OCI-LY7 (cell line): ENCODE measurements at regions not wholly inside any gene's neighbourhood (a gene's known extent, or its start where the extent isn't known, plus 50 kb on each side); places are given as distances from the start of the nearest gene placed in this dataset.

Experiments
- BruUV-seq: library from RNA; stranded (reverse); fragments of 400-500 nt; replicated peaks from 2 replicates; lab custom pipeline; 2021; lab: Mats Ljungman, UMichigan
- CTCF ChIA-PET: fragments of 300-600 bp; sonication (Branson Sonifier 250); formaldehyde crosslinking; loops from one replicate; lab custom pipeline; 2022; ENCODE audit warnings: antibody characterized with exemption; ENCODE audit not compliant: unreplicated experiment; lab: Charles Lee
- POLR2A ChIA-PET: fragments of 300-600 bp; sonication (Branson Sonifier 250); formaldehyde crosslinking; loops from one replicate; lab custom pipeline; 2022; ENCODE audit warnings: antibody characterized with exemption; lab: Charles Lee
- DNase-seq: peaks from one replicate; pipeline ENCODE4 v3.0.0-alpha.2; 2015; ENCODE audit warnings: low spot score
- H2AFZ ChIP-seq: fragments of 200-600 bp; sonication (generic), shearing (Covaris generic); 2 replicates; pipeline ENCODE4 v1.6.1; 2014; ENCODE audit warnings: mild to moderate bottlenecking, antibody characterized with exemption, low read length, moderate library complexity
- H3K27ac ChIP-seq: fragments of 200-600 bp; sonication (generic); 2 replicates; pipeline ENCODE4 v1.5.1; 2014; ENCODE audit warnings: mixed run types, low read depth, mild to moderate bottlenecking, moderate library complexity, low read length, inconsistent platforms; ENCODE audit not compliant: poor library complexity, severe bottlenecking
- H3K36me3 ChIP-seq: fragments of 200-600 bp; sonication (generic); 2 replicates; pipeline ENCODE4 v1.6.1; 2014; ENCODE audit warnings: mild to moderate bottlenecking, antibody characterized with exemption, low read length, moderate library complexity, mixed read lengths; ENCODE audit not compliant: insufficient read depth
- H3K4me1 ChIP-seq: fragments of 200-600 bp; sonication (generic); 2 replicates; pipeline ENCODE4 v1.5.1; 2014; ENCODE audit warnings: mild to moderate bottlenecking, low read length; ENCODE audit not compliant: insufficient read depth, poor library complexity, severe bottlenecking
- H3K4me2 ChIP-seq: fragments of 200-600 bp; sonication (generic); 2 replicates; pipeline ENCODE4 v1.6.1; 2014; ENCODE audit warnings: mild to moderate bottlenecking, low read length
- H3K4me3 ChIP-seq: fragments of 200-600 bp; sonication (generic); 2 replicates; pipeline ENCODE4 v1.5.1; 2014; ENCODE audit warnings: mild to moderate bottlenecking, low read depth, low read length; ENCODE audit not compliant: poor library complexity, severe bottlenecking
- H3K79me2 ChIP-seq: fragments of 200-600 bp; sonication (generic); 2 replicates; pipeline ENCODE4 v1.6.1; 2016; ENCODE audit warnings: low read depth, mild to moderate bottlenecking, low read length, moderate library complexity, mixed read lengths; ENCODE audit not compliant: insufficient read depth
- H3K9me2 ChIP-seq: fragments of 200-600 bp; sonication (generic); 2 replicates; pipeline ENCODE4 v1.6.1; 2016; ENCODE audit warnings: mild to moderate bottlenecking, low read length, mixed read lengths; ENCODE audit not compliant: insufficient read depth
- H3K9me3 ChIP-seq: fragments of 200-600 bp; sonication (generic); 2 replicates; pipeline ENCODE4 v1.6.1; 2014; ENCODE audit warnings: mild to moderate bottlenecking, mixed run types, low read length, mixed read lengths
- H4K20me1 ChIP-seq: fragments of 200-600 bp; sonication (generic); 2 replicates; pipeline ENCODE4 v1.6.1; 2014; ENCODE audit warnings: mild to moderate bottlenecking, antibody characterized with exemption, low read length, moderate library complexity, mixed read lengths; ENCODE audit not compliant: insufficient read depth
- EZH2phosphoT487 ChIP-seq: fragments of 200-600 bp; sonication (generic); IDR thresholded peaks from 2 replicates; pipeline ENCODE4 v1.6.1; 2018; ENCODE audit warnings: low read depth, borderline replicate concordance, mild to moderate bottlenecking, mixed run types, antibody characterized with exemption, low read length, moderate library complexity, mixed read lengths
- intact Hi-C: fragments of 100-400 bp; cut with micrococcal nuclease; formaldehyde crosslinking; loops from one replicate; pipeline ENCODE4 v1.10.0; 2022; ENCODE audit not compliant: unreplicated experiment
- TF ChIP-seq, protein P1 (sequence below): fragments of 200-600 bp; sonication (generic); conservative IDR thresholded peaks from 2 replicates; pipeline ENCODE4 v1.5.1; 2014; ENCODE audit warnings: mild to moderate bottlenecking, antibody characterized with exemption, low read length, moderate library complexity, mixed read lengths

DNA sequence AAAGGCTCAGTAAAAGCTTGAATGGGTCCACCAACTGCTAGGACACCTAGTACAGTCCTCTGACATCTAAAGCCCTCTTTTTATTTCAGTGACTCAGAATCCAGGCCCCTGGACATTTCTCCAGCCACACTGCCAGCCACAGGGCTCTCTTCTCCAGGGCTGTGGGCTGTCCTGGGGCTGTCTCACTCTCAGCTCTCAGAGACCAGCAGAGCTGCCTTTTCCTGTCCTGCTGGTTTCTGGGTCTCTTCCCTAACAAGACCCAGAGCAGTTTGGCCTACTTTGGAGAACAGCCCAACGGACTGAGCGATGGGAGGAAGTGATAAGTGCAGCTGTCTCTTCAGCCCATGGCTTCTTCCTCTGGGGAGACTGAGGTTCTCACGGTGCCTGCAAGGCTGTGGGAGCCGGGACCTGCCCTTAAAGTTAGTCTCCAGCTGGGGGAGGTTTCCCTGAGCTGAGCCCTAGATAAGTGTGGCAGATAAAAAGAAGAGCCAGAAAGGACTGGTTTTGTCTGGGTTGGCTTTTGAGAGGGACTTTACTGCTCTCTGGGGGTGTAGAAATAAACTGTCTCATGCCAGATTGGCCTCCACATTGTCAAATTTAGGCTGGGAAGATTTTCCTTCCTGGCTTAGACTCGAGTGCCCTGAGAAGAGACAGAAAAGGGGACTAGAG, 979.8 kb downstream of the VRK1 start:
- Histone ChIP-seq H3K36me3 (no peaks in the 10 kb centered on the region), H3K9me2 (no peaks in the 10 kb centered on the region), H3K27ac (no peak overlapping the region), H3K4me3 (no peak overlapping the region), H3K9me3 (no peaks in the 10 kb centered on the region), H3K4me2 (no peak overlapping the region), H3K79me2 (no peaks in the 10 kb centered on the region), H4K20me1 (no peaks in the 10 kb centered on the region), H2AFZ (no peak overlapping the region), H3K4me1 (no peaks in the 10 kb centered on the region)
- POLR2A ChIA-PET = no interaction called here
- BruUV-seq = no TSS peak
- TF ChIP-seq, protein P1, sequence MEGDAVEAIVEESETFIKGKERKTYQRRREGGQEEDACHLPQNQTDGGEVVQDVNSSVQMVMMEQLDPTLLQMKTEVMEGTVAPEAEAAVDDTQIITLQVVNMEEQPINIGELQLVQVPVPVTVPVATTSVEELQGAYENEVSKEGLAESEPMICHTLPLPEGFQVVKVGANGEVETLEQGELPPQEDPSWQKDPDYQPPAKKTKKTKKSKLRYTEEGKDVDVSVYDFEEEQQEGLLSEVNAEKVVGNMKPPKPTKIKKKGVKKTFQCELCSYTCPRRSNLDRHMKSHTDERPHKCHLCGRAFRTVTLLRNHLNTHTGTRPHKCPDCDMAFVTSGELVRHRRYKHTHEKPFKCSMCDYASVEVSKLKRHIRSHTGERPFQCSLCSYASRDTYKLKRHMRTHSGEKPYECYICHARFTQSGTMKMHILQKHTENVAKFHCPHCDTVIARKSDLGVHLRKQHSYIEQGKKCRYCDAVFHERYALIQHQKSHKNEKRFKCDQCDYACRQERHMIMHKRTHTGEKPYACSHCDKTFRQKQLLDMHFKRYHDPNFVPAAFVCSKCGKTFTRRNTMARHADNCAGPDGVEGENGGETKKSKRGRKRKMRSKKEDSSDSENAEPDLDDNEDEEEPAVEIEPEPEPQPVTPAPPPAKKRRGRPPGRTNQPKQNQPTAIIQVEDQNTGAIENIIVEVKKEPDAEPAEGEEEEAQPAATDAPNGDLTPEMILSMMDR = no peak
- no peak for TF ChIP-seq EZH2phosphoT487
- intact Hi-C loops = no loop called here
- DNase-seq = no peak
- CTCF ChIA-PET = no interaction called here

DNA sequence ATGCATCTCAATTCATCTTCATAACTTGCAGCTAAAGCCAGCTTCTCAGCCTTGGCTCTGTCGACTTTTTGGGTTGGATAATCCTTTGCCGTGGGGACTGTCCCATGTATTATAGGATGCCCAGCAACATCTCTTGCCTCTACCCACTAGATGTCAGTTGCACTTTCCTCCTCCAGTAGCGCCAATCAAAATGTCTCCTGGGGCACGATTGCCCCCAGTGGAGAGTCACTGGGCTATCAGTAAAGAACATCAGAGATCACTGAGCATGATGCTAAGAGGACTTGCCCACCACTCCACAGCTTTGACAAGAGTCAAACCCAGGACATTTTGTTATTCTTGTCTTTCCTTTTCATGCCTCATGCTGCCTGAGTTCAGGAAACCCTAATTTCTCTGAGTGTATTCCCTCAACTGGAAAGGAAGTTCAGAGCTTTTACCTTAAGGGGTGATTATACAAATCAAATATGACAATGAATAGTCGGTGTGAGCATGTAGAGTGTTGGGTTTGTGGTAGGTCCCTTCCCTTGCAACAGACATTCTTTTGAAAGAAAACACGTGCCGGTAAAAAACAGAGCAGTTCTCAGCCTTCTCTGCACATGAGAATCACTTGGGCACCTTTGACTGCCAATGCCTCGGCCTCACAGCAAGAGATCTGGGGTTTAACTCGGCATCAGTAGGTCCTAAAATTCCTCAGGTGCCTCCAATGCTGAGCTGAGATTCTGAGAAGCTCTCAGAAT, 980.6 kb downstream of the VRK1 start:
- Histone ChIP-seq H3K4me1 (no peaks in the 10 kb centered on the region), H3K9me3 (no peaks in the 10 kb centered on the region), H3K27ac (no peak overlapping the region), H3K9me2 (no peaks in the 10 kb centered on the region), H3K4me3 (no peak overlapping the region), H2AFZ (no peak overlapping the region), H4K20me1 (no peaks in the 10 kb centered on the region), H3K4me2 (no peak overlapping the region), H3K36me3 (no peaks in the 10 kb centered on the region), H3K79me2 (no peaks in the 10 kb centered on the region)
- DNase-seq = no peak
- no TSS peak for BruUV-seq
- ChIA-PET CTCF (no interaction called here), POLR2A (no interaction called here)
- intact Hi-C loops = no loop called here
- TF ChIP-seq, protein P1 = no peak
- TF ChIP-seq EZH2phosphoT487 = no peak

DNA sequence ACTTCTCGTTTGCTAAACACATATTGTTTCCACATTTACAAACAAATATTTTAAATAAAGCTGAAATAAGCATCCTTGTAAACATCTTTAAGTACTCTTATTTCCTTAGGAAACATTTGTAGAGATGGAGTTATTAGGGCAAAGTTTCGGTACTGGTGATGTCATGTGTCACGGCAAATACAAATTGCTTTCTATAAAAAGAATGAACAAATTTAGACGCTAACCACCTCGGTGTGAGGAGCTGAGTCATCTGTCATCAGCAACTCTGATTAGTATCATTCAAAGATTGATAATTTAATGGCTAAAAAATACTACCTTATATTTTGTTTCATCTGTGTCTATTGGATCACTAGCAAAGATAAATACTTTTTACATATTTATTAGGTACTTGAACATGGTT, 982.0 kb downstream of the VRK1 start:
- H3K36me3 ChIP-seq = no peaks in the 10 kb centered on the region
- no peaks in the 10 kb centered on the region for H4K20me1 ChIP-seq
- no TSS peak for BruUV-seq
- intact Hi-C loops = no loop called here
- H3K79me2 ChIP-seq = no peaks in the 10 kb centered on the region
- H3K4me3 ChIP-seq = no peak overlapping the region
- DNase-seq = no peak
- no peaks in the 10 kb centered on the region for H3K4me1 ChIP-seq
- no peak overlapping the region for H3K27ac ChIP-seq
- POLR2A ChIA-PET = no interaction called here
- CTCF ChIA-PET = no interaction called here
- H3K9me2 ChIP-seq = no peaks in the 10 kb centered on the region
- H2AFZ ChIP-seq = no peak overlapping the region
- no peak overlapping the region for H3K4me2 ChIP-seq
- no peaks in the 10 kb centered on the region for H3K9me3 ChIP-seq
- TF ChIP-seq, protein P1 = no peak
- TF ChIP-seq EZH2phosphoT487 = no peak
